IPS-NIHi7 (cell line): ENCODE measurements at regions not wholly inside any gene's neighbourhood (a gene's known extent, or its start where the extent isn't known, plus 50 kb on each side); places are given as distances from the start of the nearest gene placed in this dataset.

Source experiments
- DNase-seq: peaks from one replicate; pipeline ENCODE4 v3.0.0; 2012; ENCODE audit warnings: mixed read lengths; ENCODE audit errors: extremely low spot score

GRCh38 chr5:2603272-2603575 lies 148.3 kb downstream of the IRX2 start:
- DNase-seq: no peak

- no peak for DNase-seq
Measured at GRCh38 chr5:2602451-2603271, 148.8 kb downstream of the IRX2 start.

- DNase-seq: no peak
Measured at GRCh38 chr5:2598503-2598902, 153.0 kb downstream of the IRX2 start.

GRCh38 chr5:2594701-2595100 lies 156.8 kb downstream of the IRX2 start:
- DNase-seq: no peak

GRCh38 chr5:2592766-2593165 lies 158.7 kb downstream of the IRX2 start:
- DNase-seq: no peak

- peak; percentile 23 for DNase-seq
Measured at GRCh38 chr5:2591777-2592453, 159.6 kb downstream of the IRX2 start.

GRCh38 chr5:2588850-2589501 lies 162.5 kb downstream of the IRX2 start:
- DNase-seq: no peak

- DNase-seq: no peak
Measured at GRCh38 chr5:2587189-2588031, 164.1 kb downstream of the IRX2 start.

GRCh38 chr5:2586016-2586715 lies 165.3 kb downstream of the IRX2 start:
- DNase-seq: no peak

- DNase-seq: no peak
Measured at GRCh38 chr5:2584579-2585269, 166.8 kb downstream of the IRX2 start.

- no peak for DNase-seq
Measured at GRCh38 chr5:2582507-2582906, 169.0 kb downstream of the IRX2 start.

GRCh38 chr5:2582106-2582505 lies 169.4 kb downstream of the IRX2 start:
- DNase-seq: no peak

GRCh38 chr5:2581418-2581817 lies 170.1 kb downstream of the IRX2 start:
- no peak for DNase-seq

- DNase-seq: no peak
Measured at GRCh38 chr5:2579126-2579525, 172.4 kb downstream of the IRX2 start.

GRCh38 chr5:2577312-2578036 lies 174.0 kb downstream of the IRX2 start:
- no peak for DNase-seq

GRCh38 chr5:2576823-2577222 lies 174.7 kb downstream of the IRX2 start:
- DNase-seq: no peak

- DNase-seq: no peak
Measured at GRCh38 chr5:2575871-2576270, 175.6 kb downstream of the IRX2 start.

- no peak for DNase-seq
Measured at GRCh38 chr5:2575292-2575691, 176.2 kb downstream of the IRX2 start.

- DNase-seq: no peak
Measured at GRCh38 chr5:2574155-2574554, 177.3 kb downstream of the IRX2 start.

- no peak for DNase-seq
Measured at GRCh38 chr5:2570586-2570985, 180.9 kb downstream of the IRX2 start.
